ENCODE measurements at regions not wholly inside any gene's neighbourhood (a gene's known extent, or its start where the extent isn't known, plus 50 kb on each side); places are given as distances from the start of the nearest gene placed in this dataset.

GRCh38 chr5:31137676-31138075 is 55.8 kb upstream of the CDH6 start:
- FAIRE-seq (no peak), DNase-seq (ENCODE audit: insufficient read length, low spot score) (no peak)

DNA sequence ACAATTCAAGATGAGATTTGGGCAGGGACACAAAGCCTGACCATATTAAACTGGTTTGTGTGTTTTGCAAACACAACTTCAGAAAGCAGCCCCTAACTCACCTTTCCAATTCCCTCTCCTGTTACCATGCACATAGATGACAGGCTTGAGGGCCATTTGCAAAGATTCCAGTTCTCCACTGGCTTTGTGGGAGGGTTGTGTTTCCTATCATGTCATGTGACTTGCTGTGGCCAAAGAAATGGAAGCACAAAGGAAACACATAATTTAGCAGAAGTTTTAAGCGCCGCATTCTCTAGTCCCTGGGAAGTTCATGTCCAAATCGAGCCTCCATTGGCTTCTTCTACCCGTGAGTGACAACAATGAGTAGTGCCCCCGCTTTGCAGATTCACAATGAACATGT is 57.9 kb upstream of the CDH6 start:
- peak; percentile 13 for FAIRE-seq
- no peak for DNase-seq (ENCODE audit: insufficient read length, low spot score)

DNA sequence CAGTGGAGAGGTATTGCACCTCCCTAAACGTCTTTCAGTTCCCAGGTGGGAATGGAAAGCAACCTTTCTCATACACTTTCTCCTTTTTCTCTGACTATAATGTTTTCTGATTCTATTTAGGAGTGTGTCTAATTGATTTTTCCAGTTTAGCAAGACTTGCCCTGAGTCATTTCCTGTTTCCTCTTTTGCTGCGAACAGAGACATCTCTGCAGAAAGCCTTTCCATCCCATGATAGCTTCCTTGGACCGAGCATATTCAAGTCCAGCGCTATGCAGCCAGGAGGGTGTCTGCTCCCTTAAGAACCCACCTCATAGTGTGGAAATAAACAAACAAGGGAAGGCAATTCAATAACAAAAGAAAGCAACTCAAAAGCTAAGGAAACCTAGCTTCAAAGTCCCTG is 60.0 kb upstream of the CDH6 start:
- FAIRE-seq: no peak

DNA sequence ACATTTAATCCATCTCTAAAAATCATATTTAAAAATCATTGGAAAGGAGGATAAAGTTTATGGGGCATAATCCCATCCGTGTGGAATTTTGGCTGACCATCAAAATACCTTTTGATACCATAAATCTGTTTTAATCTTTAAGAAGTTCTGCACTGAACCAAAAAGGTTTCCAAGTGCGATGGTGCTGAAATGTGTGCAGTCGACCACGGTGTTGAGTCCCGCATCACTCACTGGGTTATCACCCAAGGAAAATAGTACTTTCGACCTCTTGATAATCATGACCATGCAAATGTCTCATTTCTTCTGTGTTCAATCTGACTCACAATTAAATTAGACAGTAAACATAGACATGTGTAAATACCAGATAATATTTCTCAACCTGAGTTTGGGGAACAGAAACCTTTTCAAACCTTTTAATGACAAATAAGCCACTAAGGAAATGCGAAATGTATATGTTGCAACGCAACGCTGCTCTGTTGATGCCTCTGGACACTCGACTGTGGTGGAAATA is 62.0 kb upstream of the CDH6 start:
- DNase-seq (ENCODE audit: insufficient read length, low spot score): no peak
- FAIRE-seq: peak; percentile 23

More for the DNA sequence above, 60.0 kb upstream of the CDH6 start:
- DNase-seq (ENCODE audit: insufficient read length, low spot score): peak; percentile 13

GRCh38 chr5:31130676-31131075 is 62.8 kb upstream of the CDH6 start:
- DNase-seq (ENCODE audit: insufficient read length, low spot score) (no peak), FAIRE-seq (no peak)

DNA sequence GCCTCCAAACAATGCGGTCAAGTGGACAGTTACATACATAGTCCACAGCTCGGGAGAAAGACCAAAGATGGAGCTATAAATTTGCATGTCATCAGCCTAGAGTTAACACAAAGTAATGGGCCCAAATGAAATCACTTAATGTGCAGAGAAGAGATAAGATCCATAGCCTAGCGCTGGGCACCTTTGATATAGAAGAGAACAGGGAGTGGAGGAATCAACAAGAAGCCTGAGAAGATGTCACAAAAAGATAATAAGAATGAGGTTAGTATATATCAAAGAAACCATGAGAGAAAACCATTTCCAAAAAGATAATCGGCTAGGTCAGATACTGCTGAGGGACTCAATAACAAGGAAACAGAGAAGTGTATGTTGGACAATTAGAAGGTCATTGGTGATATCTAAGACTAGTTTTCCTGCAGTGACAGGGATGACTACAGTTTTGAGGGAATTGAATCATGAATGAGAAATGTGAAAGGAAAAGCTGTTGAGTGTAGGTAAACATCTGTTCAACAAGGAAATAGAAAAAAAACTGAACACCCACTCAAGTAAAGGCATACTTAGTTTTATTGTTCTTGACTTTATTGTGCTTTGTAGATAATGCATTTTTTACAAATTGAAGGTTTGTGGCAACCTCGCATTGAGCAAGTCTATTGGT is 68.7 kb upstream of the CDH6 start:
- FAIRE-seq (no peak), DNase-seq (ENCODE audit: insufficient read length, low spot score) (no peak)

DNA sequence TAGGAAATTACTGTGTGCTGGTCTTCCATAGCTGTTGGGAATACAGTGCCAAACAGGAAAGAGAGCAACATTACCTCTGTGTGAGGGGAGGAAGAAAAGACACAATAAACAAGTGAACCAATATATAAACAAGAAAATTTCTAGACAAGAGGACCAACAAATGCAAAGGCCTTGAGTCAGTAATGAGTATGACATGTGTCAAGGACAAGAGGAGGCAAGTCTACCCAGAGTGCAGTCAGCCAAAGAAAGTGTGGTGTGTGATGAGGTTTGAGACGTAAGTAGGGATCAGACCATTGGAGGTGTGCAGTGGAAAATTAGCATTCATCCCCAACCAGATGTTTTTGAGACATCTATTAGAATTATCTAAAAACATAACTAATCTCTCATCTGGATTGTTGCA is 69.5 kb upstream of the CDH6 start:
- DNase-seq (ENCODE audit: insufficient read length, low spot score) (no peak), FAIRE-seq (no peak)

DNA sequence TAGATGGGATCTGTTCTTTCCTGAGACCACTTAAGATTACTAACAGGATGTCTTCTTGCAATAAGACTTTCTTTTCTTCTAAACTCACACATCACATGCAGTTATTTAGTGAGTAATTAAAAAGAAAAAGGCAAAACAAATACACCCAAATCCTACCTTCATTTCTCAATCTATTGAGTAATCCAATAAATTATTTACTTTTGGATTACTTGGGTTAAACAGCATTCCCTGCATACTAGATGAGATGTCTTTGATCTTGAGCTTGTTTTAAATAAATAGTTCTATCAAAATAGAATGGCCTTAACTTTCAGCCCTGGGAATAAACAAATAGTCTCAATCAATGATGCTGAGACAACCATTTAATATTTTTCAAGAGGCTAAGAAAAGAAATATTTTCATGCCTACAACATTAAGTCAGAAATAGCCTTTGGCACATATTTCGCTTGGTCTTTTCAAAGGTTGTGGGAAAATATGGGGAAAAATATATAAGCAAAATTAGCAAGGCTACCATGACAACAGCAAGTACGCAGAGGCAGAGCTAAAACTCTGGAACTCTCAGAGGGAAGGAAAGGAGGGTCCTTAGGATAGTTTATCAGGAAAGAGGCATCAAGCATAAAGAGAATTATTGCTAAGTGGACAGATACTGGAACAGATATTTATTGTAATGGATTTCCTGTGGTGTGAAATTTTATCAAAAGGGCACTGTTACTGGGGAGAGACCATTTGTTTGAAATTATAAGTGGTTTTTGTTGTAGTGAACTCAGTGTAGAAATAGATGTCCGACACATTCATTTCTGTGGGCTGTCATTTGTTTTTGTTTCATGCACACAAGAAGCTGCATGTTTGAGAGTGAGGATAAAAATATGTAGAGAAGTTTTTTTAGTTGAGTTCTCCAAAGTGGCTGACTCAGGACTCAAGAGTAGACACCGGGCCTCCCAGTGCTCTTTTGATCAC is 70.2 kb upstream of the CDH6 start:
- DNase-seq (ENCODE audit: insufficient read length, low spot score) (no peak), FAIRE-seq (no peak)

DNA sequence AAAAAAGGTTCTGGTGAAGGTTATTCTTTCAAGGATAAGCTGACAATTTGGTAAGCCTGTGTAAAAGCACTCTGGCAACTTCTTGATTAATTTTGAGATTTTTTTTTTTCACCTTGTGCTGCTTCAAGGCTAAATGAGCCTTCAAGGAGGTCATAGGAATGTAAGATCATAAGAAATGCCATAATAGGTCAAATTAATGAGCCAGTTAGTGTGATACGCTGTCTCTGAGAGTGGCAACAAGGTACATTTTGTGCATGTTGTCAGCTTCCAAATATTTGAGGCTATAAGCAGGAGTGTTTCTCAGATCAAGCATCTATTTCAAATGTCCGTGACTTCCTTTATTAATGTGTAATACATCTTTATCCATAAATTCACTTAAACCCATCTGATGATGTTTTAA is 72.3 kb upstream of the CDH6 start:
- FAIRE-seq (peak; percentile 67), DNase-seq (ENCODE audit: insufficient read length, low spot score) (no peak)

GRCh38 chr5:31120642-31120948 is 72.9 kb upstream of the CDH6 start:
- DNase-seq (ENCODE audit: insufficient read length, low spot score): no peak
- FAIRE-seq: peak; percentile 28

GRCh38 chr5:31119938-31120641 is 73.4 kb upstream of the CDH6 start:
- DNase-seq (ENCODE audit: insufficient read length, low spot score): no peak
- FAIRE-seq: peak; percentile 33

DNA sequence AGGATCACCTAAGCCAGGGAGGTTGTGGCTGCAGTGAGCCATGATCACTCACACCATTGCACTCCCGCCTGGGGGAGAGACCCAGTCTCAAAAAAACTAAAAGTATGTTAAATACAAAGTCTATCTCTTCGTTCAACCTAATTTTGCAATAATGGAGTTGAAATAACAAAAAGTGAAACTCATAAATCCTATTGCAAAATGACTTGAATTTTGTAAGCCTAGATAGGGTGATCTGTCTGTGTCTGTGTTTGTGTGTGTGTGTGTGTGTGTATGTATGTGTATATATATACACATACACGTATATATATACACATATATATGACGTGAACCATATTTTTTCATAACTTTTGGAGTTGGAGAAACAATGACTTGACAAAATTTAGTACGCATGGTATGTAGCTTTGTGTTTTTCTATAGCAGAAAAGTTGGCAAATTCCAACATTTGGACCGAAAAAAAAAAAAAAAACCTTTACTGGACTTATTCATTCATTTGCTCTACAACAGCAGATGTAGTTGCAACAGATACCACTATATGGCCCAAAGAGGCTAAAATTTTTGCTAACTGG is 76.9 kb upstream of the CDH6 start:
- no peak for DNase-seq (ENCODE audit: insufficient read length, low spot score)
- FAIRE-seq: peak; percentile 68

- FAIRE-seq (peak; percentile 83), DNase-seq (ENCODE audit: insufficient read length, low spot score) (no peak)
Observed at GRCh38 chr5:31114817-31115216, 78.7 kb upstream of the CDH6 start.

GRCh38 chr5:31113666-31114350 is 79.7 kb upstream of the CDH6 start:
- DNase-seq (ENCODE audit: insufficient read length, low spot score): no peak
- no peak for FAIRE-seq

DNA sequence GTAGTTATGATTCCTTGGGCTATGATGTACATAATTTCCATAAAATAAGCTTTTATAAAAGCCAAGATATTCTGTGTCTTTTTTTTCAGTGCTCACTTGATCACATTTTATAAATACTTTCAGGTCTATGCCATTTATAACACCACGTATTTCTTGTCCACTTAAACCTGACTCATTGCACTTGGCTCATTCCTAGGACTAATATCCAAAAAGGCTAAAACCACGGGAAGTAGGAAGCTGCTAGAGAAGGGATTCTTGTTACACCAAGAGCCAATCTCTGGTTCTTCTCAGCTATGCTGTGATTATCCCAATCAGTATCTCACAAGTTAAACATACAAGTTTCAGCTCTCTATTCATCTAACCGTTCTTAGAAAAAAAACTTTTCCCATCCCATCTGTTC is 80.4 kb upstream of the CDH6 start:
- peak; percentile 26 for FAIRE-seq

DNA sequence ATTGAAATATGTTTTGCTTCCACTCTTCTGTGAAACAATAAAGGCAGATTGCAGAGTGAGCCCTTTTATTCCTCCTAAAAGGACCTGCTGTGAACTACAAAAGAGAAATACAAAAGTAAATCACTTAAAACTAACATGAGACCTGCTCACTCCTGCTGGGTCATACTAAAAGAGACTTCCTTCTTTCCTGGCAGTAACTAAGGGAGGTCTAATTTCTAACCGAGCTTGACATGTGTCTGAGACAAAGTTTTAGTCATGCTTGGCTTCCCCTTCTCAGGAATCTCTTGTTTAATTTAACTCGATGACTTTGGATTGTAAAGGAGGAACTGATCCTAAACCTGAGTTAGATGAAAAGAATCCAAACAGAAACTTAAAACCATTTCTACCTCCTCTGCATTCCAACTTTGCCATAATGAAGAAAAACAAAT is 86.4 kb upstream of the CDH6 start:
- DNase-seq (ENCODE audit: insufficient read length, low spot score) (peak; percentile 25), FAIRE-seq (peak; percentile 66)

More for the DNA sequence above, 80.4 kb upstream of the CDH6 start:
- DNase-seq (ENCODE audit: insufficient read length, low spot score): peak; percentile 41

DNA sequence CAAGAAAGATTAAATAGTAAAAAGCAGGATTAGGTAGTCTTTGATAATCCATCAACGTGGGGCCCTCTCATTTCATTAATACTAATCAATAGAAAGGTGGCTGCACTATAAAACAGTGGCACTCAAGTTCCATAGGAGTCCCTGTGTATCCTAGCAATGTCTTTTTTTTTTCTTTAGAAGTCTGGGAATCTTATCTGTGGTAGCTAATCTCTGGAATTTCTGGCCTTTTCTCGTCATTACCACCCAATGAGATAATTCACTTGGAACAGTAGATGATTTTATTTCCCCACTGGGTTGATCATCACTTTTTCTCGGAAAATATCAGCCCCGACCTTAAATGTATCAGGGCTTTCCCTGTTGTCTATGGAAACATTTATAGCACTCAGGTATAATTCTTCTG is 86.8 kb upstream of the CDH6 start:
- FAIRE-seq (no peak), DNase-seq (ENCODE audit: insufficient read length, low spot score) (peak; percentile 10)

DNA sequence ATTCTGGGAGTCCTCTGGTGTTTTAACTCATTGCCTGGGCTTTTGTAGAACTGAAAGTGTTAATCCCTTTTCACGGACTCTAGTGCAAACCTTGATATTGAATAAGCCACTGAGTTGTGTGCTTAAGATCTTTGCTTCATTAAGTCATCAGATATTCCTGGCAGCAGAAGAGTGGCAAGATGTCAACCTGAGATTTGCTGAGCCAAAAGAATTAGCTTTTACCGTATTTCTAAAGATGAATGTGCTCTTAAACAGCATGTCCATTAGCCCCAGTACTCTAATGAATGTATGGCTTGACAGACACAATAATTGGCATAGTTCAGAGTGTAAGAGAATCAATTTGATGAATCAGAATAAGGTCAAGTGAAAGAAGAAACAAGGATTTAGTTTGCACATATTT is 87.2 kb upstream of the CDH6 start:
- no peak for DNase-seq (ENCODE audit: insufficient read length, low spot score)
- FAIRE-seq: peak; percentile 68

DNA sequence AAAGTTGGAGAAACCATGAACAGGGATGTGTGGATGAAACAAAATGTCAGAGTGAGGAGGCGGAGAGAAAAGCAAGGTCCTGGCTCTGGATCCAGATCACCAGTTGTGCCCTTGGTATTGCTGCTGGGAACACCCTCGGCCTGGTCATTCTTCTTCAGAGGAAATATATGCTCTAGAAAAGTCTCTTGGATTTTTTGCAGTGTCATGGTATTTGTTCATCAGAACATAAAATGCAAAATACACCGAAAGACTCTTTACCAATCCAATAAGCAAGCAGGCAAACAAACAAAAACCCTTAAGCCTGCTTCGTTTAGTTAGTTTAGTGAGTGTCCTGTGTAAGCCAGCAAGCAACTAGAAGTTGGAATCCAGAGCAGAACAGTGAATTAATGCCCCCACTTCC is 88.7 kb upstream of the CDH6 start:
- no peak for FAIRE-seq

GRCh38 chr5:31100781-31101310 is 92.6 kb upstream of the CDH6 start:
- FAIRE-seq: no peak

More for the DNA sequence above, 88.7 kb upstream of the CDH6 start:
- DNase-seq (ENCODE audit: insufficient read length, low spot score): no peak

More at GRCh38 chr5:31100781-31101310, 92.6 kb upstream of the CDH6 start:
- no peak for DNase-seq (ENCODE audit: insufficient read length, low spot score)
